ENCODE measurements at regions not wholly inside any gene's neighbourhood (a gene's known extent, or its start where the extent isn't known, plus 50 kb on each side); places are given as distances from the start of the nearest gene placed in this dataset.
A peak's percentile ranks its signal among the peaks of the same experiment; 100 is the strongest.

DNA sequence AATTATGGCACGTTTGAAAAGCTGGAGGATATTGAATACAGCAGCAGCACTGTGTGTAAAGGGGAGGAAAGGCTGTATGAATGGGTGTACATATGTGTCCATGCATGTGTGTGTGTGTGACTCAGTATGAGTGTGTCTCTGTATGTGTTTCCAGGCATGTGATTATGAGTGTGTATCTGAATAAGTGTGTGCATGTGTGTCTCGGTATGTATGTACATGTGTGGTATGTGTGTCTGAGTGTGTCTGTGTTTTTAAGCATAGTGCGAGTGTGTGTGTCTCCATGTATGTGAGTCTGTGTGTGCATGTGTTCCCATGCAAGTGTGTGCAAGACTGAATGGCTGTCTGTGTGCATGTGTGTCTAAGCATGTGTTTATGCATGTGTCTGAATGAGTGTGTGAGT, 259.1 kb upstream of the XYLT1 start:
- Mint-ChIP-seq H3K4me1 (no peaks in the 10 kb centered on the region), H3K4me3 (no peak overlapping the region), H3K27ac (no peak overlapping the region), H3K27me3 (peaks cover 6% of the 10 kb centered on the region), H3K9me3 (peaks cover 6% of the 10 kb centered on the region), H3K36me3 (peaks cover 1% of the 10 kb centered on the region)

DNA sequence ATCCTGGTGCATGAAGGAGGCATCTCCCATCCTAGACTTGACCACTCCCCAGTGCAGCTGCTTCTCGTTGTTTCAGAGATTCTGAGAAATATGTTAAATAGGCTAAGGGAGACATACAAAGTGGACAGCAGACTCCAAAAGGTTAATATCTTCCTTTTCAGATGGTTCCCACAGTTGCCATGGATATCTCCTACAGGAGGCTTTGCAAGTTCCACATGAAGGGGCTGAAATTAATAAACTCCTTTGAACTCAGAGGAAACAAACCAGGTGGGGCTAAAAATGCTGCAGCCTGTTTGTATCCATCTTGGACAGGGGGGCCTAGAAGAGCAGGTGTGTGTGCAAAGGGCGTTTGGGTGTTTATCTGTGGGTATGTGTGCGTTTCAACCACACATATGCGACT, 257.4 kb upstream of the XYLT1 start:
- Mint-ChIP-seq H3K4me1 (no peaks in the 10 kb centered on the region), H3K27ac (no peak overlapping the region), H3K9me3 (peaks cover 6% of the 10 kb centered on the region), H3K36me3 (peaks cover 1% of the 10 kb centered on the region), H3K4me3 (no peak overlapping the region), H3K27me3 (peaks cover 6% of the 10 kb centered on the region)

DNA sequence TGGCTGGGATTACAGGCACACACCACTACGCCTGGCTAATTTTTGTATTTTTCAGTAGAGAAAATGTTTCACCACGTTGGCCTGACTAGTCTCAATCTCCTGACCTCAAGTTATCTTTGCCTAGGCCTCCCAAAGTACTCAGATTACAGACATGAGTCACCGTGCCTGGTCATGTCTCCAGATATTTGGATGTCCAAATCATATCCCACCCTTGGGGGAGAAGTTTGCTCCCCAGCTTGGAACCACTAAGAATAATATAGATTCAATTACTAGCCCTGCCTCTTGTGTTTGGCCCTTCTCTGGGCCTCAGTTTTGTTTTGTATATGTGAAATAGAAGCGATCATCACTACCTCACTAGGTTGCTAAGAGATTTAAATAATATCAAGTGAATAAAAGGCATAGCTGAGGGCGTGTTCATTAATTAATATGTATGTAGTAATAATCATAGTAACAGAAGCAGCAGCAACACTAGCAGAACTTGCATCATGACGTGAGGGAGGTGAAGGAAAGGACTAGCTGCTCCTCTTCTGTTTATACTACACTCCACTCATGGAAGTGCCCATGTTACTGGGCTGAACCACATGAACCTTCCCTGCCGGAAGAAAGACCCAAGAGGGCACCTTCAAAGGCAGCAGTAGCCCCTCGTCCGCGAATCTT, 253.6 kb upstream of the XYLT1 start:
- no peaks in the 10 kb centered on the region for H3K4me1 Mint-ChIP-seq
- H3K27ac Mint-ChIP-seq, result no peak overlapping the region
- H3K9me3 Mint-ChIP-seq, result peaks cover 4% of the 10 kb centered on the region
- H3K27me3 Mint-ChIP-seq, result peaks cover 9% of the 10 kb centered on the region
- no peaks in the 10 kb centered on the region for H3K36me3 Mint-ChIP-seq
- no peak overlapping the region for H3K4me3 Mint-ChIP-seq

DNA sequence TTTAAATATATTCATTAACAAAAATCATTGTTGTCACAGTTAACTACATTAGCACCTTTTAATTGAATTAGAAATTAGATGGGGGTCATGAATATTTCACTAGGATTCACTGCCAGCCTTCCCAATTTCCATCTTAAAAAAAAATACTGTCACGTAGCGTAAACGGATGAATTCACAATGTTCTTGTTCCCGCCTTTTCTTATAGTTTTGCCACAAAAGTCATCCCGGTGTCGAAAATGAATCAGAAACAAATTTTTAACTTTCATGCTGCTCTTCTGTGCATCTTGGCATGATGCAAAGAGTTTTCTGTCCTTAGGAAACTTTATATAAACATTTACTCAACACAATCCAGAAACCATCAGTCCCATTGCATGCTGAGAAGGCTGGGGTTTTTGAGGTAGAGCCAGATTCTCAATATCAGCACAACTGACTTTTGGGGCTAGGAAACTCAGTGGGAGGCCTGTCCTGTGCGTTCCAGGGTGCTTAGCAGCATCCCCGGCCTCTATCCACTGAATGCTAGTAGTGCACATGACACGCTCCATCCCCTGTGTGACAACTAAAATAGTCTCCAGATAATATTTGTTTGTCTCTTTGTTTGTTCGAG, 252.9 kb upstream of the XYLT1 start:
- Mint-ChIP-seq H3K36me3 (no peaks in the 10 kb centered on the region), H3K4me1 (no peaks in the 10 kb centered on the region), H3K27me3 (peaks cover 9% of the 10 kb centered on the region), H3K9me3 (peaks cover 4% of the 10 kb centered on the region), H3K4me3 (no peak overlapping the region), H3K27ac (no peak overlapping the region)

DNA sequence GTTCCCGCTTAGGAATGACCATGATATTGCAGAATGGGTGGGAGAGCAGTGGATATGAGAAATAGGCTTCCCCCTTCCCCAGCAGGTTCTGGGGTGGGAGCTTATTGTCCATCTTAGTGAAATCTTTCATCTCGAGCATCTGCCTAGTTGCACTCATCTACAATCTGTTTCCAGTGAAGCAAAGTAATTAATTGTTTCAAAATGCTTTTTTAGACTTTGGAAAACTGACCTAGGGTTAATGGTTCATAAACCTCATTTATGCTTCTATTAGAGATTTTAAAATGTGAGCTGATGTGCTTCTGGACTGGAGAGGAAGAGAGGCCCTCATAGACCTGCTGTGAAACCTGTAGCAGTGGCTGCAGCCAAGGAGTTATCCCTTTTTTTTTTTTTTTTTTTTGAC, 247.7 kb upstream of the XYLT1 start:
- no peaks in the 10 kb centered on the region for H3K4me1 Mint-ChIP-seq
- H3K4me3 Mint-ChIP-seq, result no peak overlapping the region
- H3K27ac Mint-ChIP-seq, result no peak overlapping the region
- peaks cover 9% of the 10 kb centered on the region for H3K9me3 Mint-ChIP-seq
- no peaks in the 10 kb centered on the region for H3K36me3 Mint-ChIP-seq
- H3K27me3 Mint-ChIP-seq, result peaks cover 20% of the 10 kb centered on the region

DNA sequence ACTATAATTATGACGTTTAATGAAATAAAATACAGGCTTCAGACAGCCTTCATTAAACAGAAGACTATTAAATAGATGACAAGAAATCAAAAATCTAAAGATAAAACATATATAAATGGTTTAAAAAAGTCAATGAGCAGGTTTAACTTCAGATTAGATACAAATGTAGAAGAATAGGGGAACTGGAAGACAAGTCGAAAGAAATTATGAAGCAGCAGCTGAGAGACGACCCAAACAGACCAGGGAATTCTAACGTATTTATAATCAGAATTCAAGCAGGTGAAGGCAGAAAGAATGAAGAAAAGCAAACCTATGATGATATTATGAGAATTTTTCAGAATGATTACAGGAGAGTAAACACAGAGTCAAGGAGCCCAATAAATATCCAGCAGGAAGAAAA, 235.1 kb upstream of the XYLT1 start:
- Mint-ChIP-seq H3K4me3 (no peak overlapping the region), H3K4me1 (no peaks in the 10 kb centered on the region), H3K36me3 (no peaks in the 10 kb centered on the region), H3K27me3 (peaks cover 2% of the 10 kb centered on the region), H3K27ac (no peak overlapping the region), H3K9me3 (no peaks in the 10 kb centered on the region)

DNA sequence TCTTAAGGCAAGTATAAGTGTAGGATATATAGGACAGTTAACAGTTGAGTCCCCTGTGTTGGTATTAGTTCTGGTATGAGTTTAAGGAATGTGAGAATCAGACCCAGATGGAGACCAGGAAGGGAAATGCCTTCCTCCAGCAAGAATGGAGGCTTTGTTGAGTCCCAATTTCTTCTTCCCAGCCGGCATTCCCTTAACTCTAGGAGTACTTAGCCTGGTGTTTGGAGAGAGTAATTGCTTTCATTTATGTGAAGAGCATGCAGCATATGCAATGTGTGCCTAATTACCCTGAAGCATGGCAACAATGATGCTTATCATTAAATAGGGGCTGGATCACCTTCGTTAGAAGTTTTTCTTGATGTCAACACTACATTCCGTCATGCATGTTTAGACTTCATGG, 225.9 kb upstream of the XYLT1 start:
- H3K9me3 Mint-ChIP-seq, result no peaks in the 10 kb centered on the region
- peaks cover 16% of the 10 kb centered on the region for H3K27me3 Mint-ChIP-seq
- H3K4me3 Mint-ChIP-seq, result no peak overlapping the region
- no peaks in the 10 kb centered on the region for H3K36me3 Mint-ChIP-seq
- peak overlapping the region; percentile 47 for H3K27ac Mint-ChIP-seq
- no peaks in the 10 kb centered on the region for H3K4me1 Mint-ChIP-seq

DNA sequence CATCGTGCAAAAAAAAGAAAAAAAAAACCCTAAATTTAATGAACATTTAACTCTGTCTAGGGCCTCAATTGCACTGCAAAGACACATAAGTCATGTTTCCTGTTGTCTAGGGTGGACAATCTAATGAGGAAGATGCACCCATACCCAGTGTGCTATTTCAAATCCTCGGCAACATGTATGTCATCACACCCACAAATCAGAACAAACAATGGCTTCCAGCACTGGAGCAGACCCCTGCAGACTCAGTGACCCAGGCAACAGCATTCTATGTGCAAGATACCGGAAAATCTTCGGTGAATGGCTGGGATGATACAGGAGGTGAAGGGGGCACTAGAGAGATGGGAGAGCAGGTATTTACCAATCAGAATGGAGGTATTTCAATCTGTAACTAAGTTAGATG, 221.7 kb upstream of the XYLT1 start:
- peaks cover 13% of the 10 kb centered on the region for H3K27me3 Mint-ChIP-seq
- no peak overlapping the region for H3K4me3 Mint-ChIP-seq
- no peaks in the 10 kb centered on the region for H3K9me3 Mint-ChIP-seq
- no peaks in the 10 kb centered on the region for H3K36me3 Mint-ChIP-seq
- H3K27ac Mint-ChIP-seq, result no peak overlapping the region
- H3K4me1 Mint-ChIP-seq, result no peaks in the 10 kb centered on the region

DNA sequence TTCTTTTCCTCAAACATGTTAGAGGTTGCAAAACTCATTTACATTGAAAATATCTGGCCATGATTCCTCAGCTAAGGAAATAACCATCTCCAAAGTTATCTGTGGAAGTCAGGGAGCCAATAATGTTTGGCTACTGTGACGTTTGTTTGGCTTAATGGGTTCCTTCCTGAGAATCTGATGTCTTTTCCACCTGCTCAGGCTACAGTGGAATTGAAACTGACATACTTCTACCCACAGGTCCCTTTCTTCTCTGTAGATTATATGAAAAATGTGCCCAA, 221.1 kb upstream of the XYLT1 start:
- no peak overlapping the region for H3K27ac Mint-ChIP-seq
- peaks cover 12% of the 10 kb centered on the region for H3K27me3 Mint-ChIP-seq
- no peaks in the 10 kb centered on the region for H3K4me1 Mint-ChIP-seq
- no peak overlapping the region for H3K4me3 Mint-ChIP-seq
- no peaks in the 10 kb centered on the region for H3K36me3 Mint-ChIP-seq
- no peaks in the 10 kb centered on the region for H3K9me3 Mint-ChIP-seq

DNA sequence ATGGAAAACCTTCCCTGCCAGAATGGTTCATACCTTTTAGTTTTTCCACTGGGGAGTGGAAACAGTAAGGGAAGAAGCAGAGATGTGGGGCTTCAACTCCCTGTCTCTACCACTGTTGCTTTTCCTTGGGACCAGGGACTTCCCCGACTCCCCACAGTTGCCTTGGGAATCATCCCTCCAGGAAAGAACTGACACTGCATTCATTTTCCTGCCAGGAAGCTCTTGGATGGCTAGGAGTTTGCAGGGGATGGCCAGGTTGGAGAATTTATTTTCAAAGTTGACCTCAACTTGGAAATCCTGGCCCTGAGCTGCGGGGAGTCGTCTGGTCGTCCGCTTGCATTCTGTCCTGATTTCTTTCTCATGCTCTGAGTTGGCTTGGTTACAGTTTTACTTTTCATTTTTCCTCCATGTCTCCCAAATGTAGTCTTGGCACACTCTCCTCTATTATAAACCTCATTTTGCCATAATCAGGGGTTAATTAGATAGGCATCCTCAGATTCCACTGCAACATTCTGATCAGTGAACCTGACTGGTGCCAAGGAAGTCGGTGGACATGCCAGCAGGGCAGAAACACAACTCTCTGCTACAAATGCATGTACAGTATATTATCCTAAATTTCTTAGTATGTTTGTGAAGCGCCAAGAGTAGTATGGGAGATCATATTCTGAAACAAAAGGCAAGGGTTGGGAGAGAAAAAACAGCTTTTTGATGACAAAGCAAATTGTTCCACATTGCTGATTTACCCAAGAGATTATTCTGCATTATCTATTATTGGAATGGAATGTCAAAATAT, 220.5 kb upstream of the XYLT1 start:
- Mint-ChIP-seq H3K4me3 (no peak overlapping the region), H3K27ac (no peak overlapping the region), H3K36me3 (no peaks in the 10 kb centered on the region), H3K4me1 (no peaks in the 10 kb centered on the region), H3K27me3 (peaks cover 12% of the 10 kb centered on the region), H3K9me3 (no peaks in the 10 kb centered on the region)

DNA sequence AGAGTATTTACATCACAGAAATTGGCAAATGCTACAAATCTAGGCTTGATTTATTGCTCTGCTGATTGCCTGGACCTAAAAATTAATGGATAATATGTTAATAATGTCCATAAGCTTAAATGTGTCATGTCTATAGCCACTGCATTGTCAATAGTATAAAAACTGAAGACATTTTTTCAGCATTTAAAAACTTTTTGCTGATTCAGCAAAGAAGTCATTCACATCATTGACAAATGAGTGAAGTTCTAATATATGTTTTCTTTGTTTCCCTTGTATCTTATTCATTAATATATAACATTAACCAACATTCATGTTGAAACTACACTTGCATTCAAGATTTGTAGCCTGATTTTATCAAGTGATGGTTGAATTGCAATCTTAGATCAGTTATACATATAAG, 214.7 kb upstream of the XYLT1 start:
- H3K36me3 Mint-ChIP-seq, result no peaks in the 10 kb centered on the region
- H3K9me3 Mint-ChIP-seq, result peaks cover 4% of the 10 kb centered on the region
- no peak overlapping the region for H3K27ac Mint-ChIP-seq
- peaks cover 15% of the 10 kb centered on the region for H3K27me3 Mint-ChIP-seq
- H3K4me3 Mint-ChIP-seq, result no peak overlapping the region
- no peaks in the 10 kb centered on the region for H3K4me1 Mint-ChIP-seq

DNA sequence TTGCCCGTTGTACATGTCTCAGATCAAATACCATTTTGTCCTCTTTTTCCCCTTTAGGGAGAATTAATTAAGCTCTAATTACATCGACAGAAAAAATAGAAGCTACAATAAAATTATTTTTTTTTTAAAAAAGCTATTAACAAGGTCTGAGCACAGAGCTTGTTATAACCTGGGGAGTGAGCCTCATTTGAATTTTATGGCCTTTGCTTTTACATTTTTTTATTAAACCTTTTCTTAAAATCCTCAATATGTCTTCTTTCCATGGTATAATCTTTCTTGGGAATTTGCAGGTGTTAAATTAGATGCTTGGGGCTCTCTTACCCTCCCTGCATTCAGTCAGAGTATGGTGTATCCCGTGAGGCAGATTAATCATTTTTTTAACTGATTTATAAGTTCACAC, 212.5 kb upstream of the XYLT1 start:
- Mint-ChIP-seq H3K27me3 (peaks cover 11% of the 10 kb centered on the region), H3K4me1 (no peaks in the 10 kb centered on the region), H3K9me3 (peaks cover 11% of the 10 kb centered on the region), H3K4me3 (no peak overlapping the region), H3K27ac (no peak overlapping the region), H3K36me3 (no peaks in the 10 kb centered on the region)

DNA sequence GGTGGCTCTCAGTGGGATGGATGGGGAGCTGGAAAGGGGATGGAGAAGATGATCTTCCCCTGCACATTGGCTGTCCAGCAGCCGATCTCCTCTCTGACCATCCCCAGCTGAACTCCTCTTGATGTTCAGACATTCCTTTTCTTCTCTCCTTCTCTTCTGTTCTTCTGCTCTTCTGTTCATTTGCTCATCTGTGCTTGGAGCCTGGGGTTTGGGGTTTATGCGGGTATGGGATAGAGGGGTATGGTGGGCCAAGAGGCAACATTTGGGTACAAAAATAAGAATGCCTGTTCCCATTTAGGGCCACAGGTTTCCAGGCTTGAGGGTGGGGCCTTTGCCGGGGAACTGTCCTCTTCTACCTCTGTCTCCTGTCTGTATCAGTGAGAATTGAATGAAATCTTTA, 205.4 kb upstream of the XYLT1 start:
- Mint-ChIP-seq H3K4me3 (no peak overlapping the region), H3K27ac (no peak overlapping the region), H3K36me3 (no peaks in the 10 kb centered on the region), H3K4me1 (no peaks in the 10 kb centered on the region), H3K9me3 (peaks cover 11% of the 10 kb centered on the region), H3K27me3 (peaks cover 8% of the 10 kb centered on the region)

DNA sequence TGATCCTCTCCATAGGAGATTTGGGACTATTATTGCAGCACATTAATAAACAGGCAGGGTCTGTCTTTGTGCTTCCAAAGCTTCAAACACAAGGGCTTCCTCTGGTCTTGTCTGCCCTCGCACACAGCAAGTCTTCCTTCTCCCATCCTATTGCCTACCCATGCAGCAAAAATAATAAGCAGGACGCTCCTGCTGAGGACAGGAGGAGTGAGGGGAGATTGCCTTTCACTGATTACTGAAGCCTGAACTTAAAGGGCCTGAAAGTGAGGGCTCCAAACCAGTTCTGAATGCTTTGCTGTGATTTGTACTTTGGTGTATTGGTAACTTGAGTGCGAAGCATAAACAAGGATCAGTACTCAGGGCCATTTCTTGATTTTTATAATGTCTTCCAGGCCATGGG, 197.6 kb upstream of the XYLT1 start:
- Mint-ChIP-seq H3K27ac (no peak overlapping the region), H3K9me3 (no peaks in the 10 kb centered on the region), H3K4me1 (no peaks in the 10 kb centered on the region), H3K27me3 (peaks cover 5% of the 10 kb centered on the region), H3K36me3 (no peaks in the 10 kb centered on the region), H3K4me3 (no peak overlapping the region)

DNA sequence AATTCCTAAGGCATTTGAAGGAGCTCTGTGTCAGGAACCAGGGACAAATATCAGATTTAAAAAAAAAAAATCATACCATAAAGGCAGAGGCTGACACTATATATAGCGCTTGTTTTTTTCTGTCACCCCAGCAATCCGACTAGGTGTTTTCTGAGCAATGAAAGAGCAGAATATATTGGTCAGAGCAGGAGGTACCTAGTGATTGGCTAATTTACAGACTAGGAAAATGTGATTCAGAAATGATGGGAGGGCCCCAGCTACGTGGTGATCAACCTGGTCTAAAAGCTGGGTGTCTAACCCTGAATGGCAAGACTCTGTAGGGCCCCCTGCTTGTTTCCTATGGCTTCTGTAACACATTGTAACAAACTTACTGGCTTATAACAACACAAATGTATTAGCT, 195.5 kb upstream of the XYLT1 start:
- Mint-ChIP-seq H3K9me3 (no peaks in the 10 kb centered on the region), H3K4me3 (no peak overlapping the region), H3K27ac (no peak overlapping the region), H3K27me3 (peaks cover 2% of the 10 kb centered on the region), H3K4me1 (no peaks in the 10 kb centered on the region), H3K36me3 (no peaks in the 10 kb centered on the region)

DNA sequence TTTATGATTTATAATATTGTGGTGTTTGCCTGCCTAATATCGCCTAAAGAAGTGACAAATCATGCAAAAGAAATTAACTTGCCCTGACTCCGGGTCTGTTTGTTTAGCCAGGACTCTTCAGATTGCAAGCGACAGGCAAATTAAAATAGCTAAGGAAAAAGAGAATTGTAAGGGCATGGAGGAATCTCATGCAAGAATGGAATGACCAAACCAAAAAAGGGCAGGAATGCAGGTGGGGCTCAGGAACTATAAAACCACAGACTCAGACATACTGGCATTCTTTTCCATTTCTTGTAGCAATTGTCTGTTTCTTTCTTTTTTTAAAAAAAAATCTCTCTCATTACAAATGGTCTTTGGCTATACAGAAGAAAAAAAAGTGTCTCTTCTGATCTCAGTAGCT, 188.1 kb upstream of the XYLT1 start:
- Mint-ChIP-seq H3K4me1 (no peaks in the 10 kb centered on the region), H3K27ac (no peak overlapping the region), H3K9me3 (no peaks in the 10 kb centered on the region), H3K4me3 (no peak overlapping the region), H3K36me3 (no peaks in the 10 kb centered on the region), H3K27me3 (peaks cover 3% of the 10 kb centered on the region)

Measured in activated naive CD4-positive, alpha-beta T cell treated with anti-CD3 and anti-CD28 coated beads, Interleukin-2, amount 50 U/mL, for 24 hours (primary cell).